GM23248 (cell line): ENCODE measurements at regions not wholly inside any gene's neighbourhood (a gene's known extent, or its start where the extent isn't known, plus 50 kb on each side); places are given as distances from the start of the nearest gene placed in this dataset.

Experiments
- DNase-seq: peaks from one replicate; pipeline ENCODE4 v3.0.0-alpha.2; 2015
- H2AFZ ChIP-seq: fragments of 200-600 bp; sonication (generic); 2 replicates; pipeline ENCODE4 v1.6.1; 2016; ENCODE audit warnings: antibody characterized with exemption
- H3F3A ChIP-seq: fragments of 200-600 bp; sonication (generic); 2 replicates; pipeline ENCODE4 v1.6.1; 2016; ENCODE audit warnings: mild to moderate bottlenecking, antibody characterized with exemption, mixed run types; ENCODE audit not compliant: insufficient read depth
- H3K27ac ChIP-seq: fragments of 200-600 bp; sonication (generic); 2 replicates; pipeline ENCODE4 v1.5.1; 2016; ENCODE audit warnings: mild to moderate bottlenecking
- H3K27me3 ChIP-seq: fragments of 200-600 bp; sonication (generic); replicated peaks from 2 replicates; pipeline ENCODE4 v1.6.1; 2016; ENCODE audit warnings: mild to moderate bottlenecking; ENCODE audit not compliant: insufficient read depth
- H3K36me3 ChIP-seq: fragments of 200-600 bp; sonication (generic); 2 replicates; pipeline ENCODE4 v1.6.1; 2016; ENCODE audit warnings: low read depth, mild to moderate bottlenecking
- H3K4me1 ChIP-seq: fragments of 200-600 bp; sonication (generic); 2 replicates; pipeline ENCODE4 v1.6.1; 2016; ENCODE audit warnings: mild to moderate bottlenecking; ENCODE audit not compliant: insufficient read depth
- H3K4me2 ChIP-seq: fragments of 200-600 bp; sonication (generic); one replicate; pipeline ENCODE4 v1.6.1; 2016; ENCODE audit warnings: mild to moderate bottlenecking; ENCODE audit not compliant: unreplicated experiment
- H3K4me3 ChIP-seq: fragments of 200-600 bp; sonication (generic); 2 replicates; pipeline ENCODE4 v1.5.1; 2016; ENCODE audit warnings: mild to moderate bottlenecking
- H3K79me2 ChIP-seq: fragments of 200-600 bp; sonication (generic); 2 replicates; pipeline ENCODE4 v1.6.1; 2016; ENCODE audit warnings: mild to moderate bottlenecking; ENCODE audit not compliant: insufficient read depth
- H3K9ac ChIP-seq: fragments of 200-600 bp; sonication (generic); 2 replicates; pipeline ENCODE4 v1.6.1; 2016; ENCODE audit warnings: mild to moderate bottlenecking
- H3K9me2 ChIP-seq: fragments of 200-600 bp; sonication (generic); 2 replicates; pipeline ENCODE4 v1.6.1; 2016; ENCODE audit warnings: mixed run types, mild to moderate bottlenecking, moderate library complexity; ENCODE audit not compliant: insufficient read depth
- H3K9me3 ChIP-seq: fragments of 200-600 bp; sonication (generic); one replicate; pipeline ENCODE4 v1.6.1; 2017; ENCODE audit warnings: low read depth
- H4K20me1 ChIP-seq: fragments of 200-600 bp; sonication (generic); 2 replicates; pipeline ENCODE4 v1.6.0; 2016; ENCODE audit not compliant: insufficient read depth
- EZH2 ChIP-seq: fragments of 200-600 bp; sonication (generic); IDR thresholded peaks from 2 replicates; pipeline ENCODE4 v1.6.1; 2018; ENCODE audit warnings: antibody characterized with exemption, mild to moderate bottlenecking; ENCODE audit not compliant: insufficient read depth, poor library complexity, severe bottlenecking
- EZH2phosphoT487 ChIP-seq: fragments of 200-600 bp; sonication (generic); IDR thresholded peaks from 2 replicates; pipeline ENCODE4 v1.6.1; 2018; ENCODE audit warnings: antibody characterized with exemption, moderate library complexity, mild to moderate bottlenecking, low read depth; ENCODE audit not compliant: insufficient read depth
- WGBS, 2 experiments: methylation state at CpG; one replicate each; pipeline ENCODE4 v1.1.6; 2015 to 2017; ENCODE audit warnings: low lambda C conversion rate in 2 of 2, low coverage in 1 of 2; ENCODE audit errors: missing lambda C conversion rate in 2 of 2; 5-methylcytosine and 5-hydroxymethylcytosine counted together
- in situ Hi-C: fragments of 300-500 bp; cut with MboI; formaldehyde crosslinking; loops from 2 replicates; pipeline ENCODE4 v1.15.0; 2020

- no peaks in the 10 kb centered on the region for H3K9me3 ChIP-seq
- H3K4me3 ChIP-seq: no peak overlapping the region
- no peak for DNase-seq
- WGBS, 2 experiments: 10 to 17% methylated on average over 3 of the region's 3 CpGs
- H3K9ac ChIP-seq: no peak overlapping the region
- H4K20me1 ChIP-seq: no peaks in the 10 kb centered on the region
- H3K27me3 ChIP-seq: no peaks in the 10 kb centered on the region
- H3F3A ChIP-seq: no peaks in the 10 kb centered on the region
- TF ChIP-seq EZH2phosphoT487 (no peak), EZH2 (no peak)
- in situ Hi-C loops: no loop called here
- H3K4me2 ChIP-seq: no peak overlapping the region
- no peak overlapping the region for H3K27ac ChIP-seq
- H2AFZ ChIP-seq: no peak overlapping the region
- H3K9me2 ChIP-seq: no peaks in the 10 kb centered on the region
- no peaks in the 10 kb centered on the region for H3K36me3 ChIP-seq
- H3K79me2 ChIP-seq: no peaks in the 10 kb centered on the region
- no peaks in the 10 kb centered on the region for H3K4me1 ChIP-seq
Measured at GRCh38 chr13:106681536-106681935, 113.6 kb upstream of the ARGLU1 start.

- 47 to 53% methylated on average over 7 of the region's 7 CpGs for WGBS, 2 experiments
- in situ Hi-C loops: no loop called here
- DNase-seq: no peak
Measured at GRCh38 chr13:106680796-106681472, 113.0 kb upstream of the ARGLU1 start.

GRCh38 chr13:106678646-106679418, 110.9 kb upstream of the ARGLU1 start:
- Histone ChIP-seq H3K27me3 (no peaks in the 10 kb centered on the region), H3K79me2 (no peaks in the 10 kb centered on the region), H3F3A (no peaks in the 10 kb centered on the region), H3K9me3 (no peaks in the 10 kb centered on the region), H3K9ac (no peak overlapping the region), H3K4me2 (no peak overlapping the region), H4K20me1 (no peaks in the 10 kb centered on the region), H3K4me3 (no peak overlapping the region), H3K9me2 (no peaks in the 10 kb centered on the region), H3K27ac (no peak overlapping the region), H2AFZ (no peak overlapping the region), H3K36me3 (no peaks in the 10 kb centered on the region), H3K4me1 (no peaks in the 10 kb centered on the region)
- 35 to 41% methylated on average over 5 of the region's 5 CpGs for WGBS, 2 experiments
- no peak for DNase-seq
- in situ Hi-C loops: no loop called here
- TF ChIP-seq EZH2: no peak
- no peak for TF ChIP-seq EZH2phosphoT487

More at GRCh38 chr13:106680796-106681472, 113.0 kb upstream of the ARGLU1 start:
- Histone ChIP-seq H4K20me1 (no peaks in the 10 kb centered on the region), H2AFZ (no peak overlapping the region), H3K4me2 (no peak overlapping the region), H3K9me3 (no peaks in the 10 kb centered on the region), H3K9ac (no peak overlapping the region), H3K36me3 (no peaks in the 10 kb centered on the region), H3K4me1 (no peaks in the 10 kb centered on the region), H3K79me2 (no peaks in the 10 kb centered on the region), H3K4me3 (no peak overlapping the region), H3F3A (no peaks in the 10 kb centered on the region), H3K27me3 (no peaks in the 10 kb centered on the region), H3K9me2 (no peaks in the 10 kb centered on the region), H3K27ac (no peak overlapping the region)
- TF ChIP-seq EZH2 (no peak), EZH2phosphoT487 (no peak)

- H3K4me2 ChIP-seq: no peak overlapping the region
- no peaks in the 10 kb centered on the region for H3K27me3 ChIP-seq
- TF ChIP-seq EZH2phosphoT487 (no peak), EZH2 (no peak)
- no peaks in the 10 kb centered on the region for H3K4me1 ChIP-seq
- in situ Hi-C loops: no loop called here
- no peaks in the 10 kb centered on the region for H3K9me2 ChIP-seq
- no peak overlapping the region for H3K4me3 ChIP-seq
- no peak overlapping the region for H3K9ac ChIP-seq
- no peaks in the 10 kb centered on the region for H3K79me2 ChIP-seq
- no peak overlapping the region for H3K27ac ChIP-seq
- no peak overlapping the region for H2AFZ ChIP-seq
- DNase-seq: no peak
- no peaks in the 10 kb centered on the region for H3K36me3 ChIP-seq
- H3K9me3 ChIP-seq: no peaks in the 10 kb centered on the region
- H3F3A ChIP-seq: no peaks in the 10 kb centered on the region
- no peaks in the 10 kb centered on the region for H4K20me1 ChIP-seq
Measured at GRCh38 chr13:106675311-106675710, 107.4 kb upstream of the ARGLU1 start.
